ENCODE measurements at regions not wholly inside any gene's neighbourhood (a gene's known extent, or its start where the extent isn't known, plus 50 kb on each side); places are given as distances from the start of the nearest gene placed in this dataset.

- DNase-seq (ENCODE audit: low read depth), result no peak
- TF ChIP-seq CTCF (IDR thresholded peaks at IDR 0.05; ENCODE audit: low read depth, low read length), result no peak
- TF ChIP-seq, protein P1, sequence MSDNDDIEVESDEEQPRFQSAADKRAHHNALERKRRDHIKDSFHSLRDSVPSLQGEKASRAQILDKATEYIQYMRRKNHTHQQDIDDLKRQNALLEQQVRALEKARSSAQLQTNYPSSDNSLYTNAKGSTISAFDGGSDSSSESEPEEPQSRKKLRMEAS (IDR thresholded peaks at IDR 0.05; ENCODE audit: low read depth, low read length), result no peak
- H3K4me3 ChIP-seq (ENCODE audit: low read depth, low read length), result no peak overlapping the region
These were observed 67.8 kb downstream of the CASP12 start for GRCh38 chr11:104830508-104830907.

DNA sequence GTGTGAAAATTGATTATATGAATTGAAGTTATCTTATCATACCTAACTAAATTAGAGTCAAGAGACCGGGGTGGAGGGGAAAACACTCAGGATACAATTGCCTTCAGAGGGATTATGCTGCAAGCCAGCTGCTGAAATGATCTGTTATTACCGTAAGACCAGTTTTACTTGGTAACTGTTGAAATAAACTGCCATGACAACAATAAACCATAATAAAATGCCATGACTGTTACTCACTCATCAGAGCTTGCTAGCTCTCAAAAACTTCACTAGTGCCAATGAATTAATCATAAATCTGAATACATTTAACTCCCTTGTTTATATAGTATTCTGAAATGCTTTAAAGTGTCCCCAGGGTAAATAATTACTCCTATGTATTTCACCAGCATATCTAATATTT is 68.2 kb downstream of the CASP12 start:
- no peak overlapping the region for H3K4me3 ChIP-seq (ENCODE audit: low read depth, low read length)
- no peak for DNase-seq (ENCODE audit: low read depth)
- TF ChIP-seq MYC (IDR thresholded peaks at IDR 0.05; ENCODE audit: low read depth, low read length), result no peak
- TF ChIP-seq CTCF (IDR thresholded peaks at IDR 0.05; ENCODE audit: low read depth, low read length), result no peak
- TF ChIP-seq POLR2A (IDR thresholded peaks at IDR 0.05; ENCODE audit: extremely low read depth, insufficient read length), result no peak
- TF ChIP-seq, protein P1 (IDR thresholded peaks at IDR 0.05; ENCODE audit: low read depth, low read length), result no peak

- no peak overlapping the region for H3K4me3 ChIP-seq (ENCODE audit: low read depth, low read length)
- DNase-seq (ENCODE audit: low read depth), result no peak
- TF ChIP-seq CTCF (IDR thresholded peaks at IDR 0.05; ENCODE audit: low read depth, low read length) (no peak), MYC (IDR thresholded peaks at IDR 0.05; ENCODE audit: low read depth, low read length) (no peak), POLR2A (IDR thresholded peaks at IDR 0.05; ENCODE audit: extremely low read depth, insufficient read length) (no peak)
- TF ChIP-seq, protein P1 (IDR thresholded peaks at IDR 0.05; ENCODE audit: low read depth, low read length), result no peak
These were observed 71.5 kb downstream of the CASP12 start for GRCh38 chr11:104826772-104827171.

- no peak overlapping the region for H3K4me3 ChIP-seq (ENCODE audit: low read depth, low read length)
- peak; percentile 6 for DNase-seq (ENCODE audit: low read depth)
- TF ChIP-seq POLR2A (IDR thresholded peaks at IDR 0.05; ENCODE audit: extremely low read depth, insufficient read length) (no peak), CTCF (IDR thresholded peaks at IDR 0.05; ENCODE audit: low read depth, low read length) (no peak), MYC (IDR thresholded peaks at IDR 0.05; ENCODE audit: low read depth, low read length) (no peak)
- TF ChIP-seq, protein P1 (IDR thresholded peaks at IDR 0.05; ENCODE audit: low read depth, low read length), result no peak
These were observed 74.6 kb downstream of the CASP12 start for GRCh38 chr11:104823657-104824056.

GRCh38 chr11:104820431-104820830 is 77.8 kb downstream of the CASP12 start:
- TF ChIP-seq MYC (IDR thresholded peaks at IDR 0.05; ENCODE audit: low read depth, low read length) (no peak), POLR2A (IDR thresholded peaks at IDR 0.05; ENCODE audit: extremely low read depth, insufficient read length) (no peak), CTCF (IDR thresholded peaks at IDR 0.05; ENCODE audit: low read depth, low read length) (no peak)
- TF ChIP-seq, protein P1 (IDR thresholded peaks at IDR 0.05; ENCODE audit: low read depth, low read length), result no peak
- H3K4me3 ChIP-seq (ENCODE audit: low read depth, low read length), result no peak overlapping the region
- no peak for DNase-seq (ENCODE audit: low read depth)

- no peak overlapping the region for H3K4me3 ChIP-seq (ENCODE audit: low read depth, low read length)
- TF ChIP-seq MYC (IDR thresholded peaks at IDR 0.05; ENCODE audit: low read depth, low read length), result no peak
- TF ChIP-seq CTCF (IDR thresholded peaks at IDR 0.05; ENCODE audit: low read depth, low read length), result no peak
- TF ChIP-seq POLR2A (IDR thresholded peaks at IDR 0.05; ENCODE audit: extremely low read depth, insufficient read length), result no peak
- TF ChIP-seq, protein P1 (IDR thresholded peaks at IDR 0.05; ENCODE audit: low read depth, low read length), result no peak
- DNase-seq (ENCODE audit: low read depth), result no peak
These were observed 78.7 kb downstream of the CASP12 start for GRCh38 chr11:104819603-104820002.
